GM10266 (cell line): ENCODE measurements at regions not wholly inside any gene's neighbourhood (a gene's known extent, or its start where the extent isn't known, plus 50 kb on each side); places are given as distances from the start of the nearest gene placed in this dataset.
"Not testable (repeated sequence)": the region's sequence is repeated elsewhere in the genome, so short reads cannot be mapped to it uniquely, and the experiment has no call there.

Experiments
- DNase-seq: peaks from one replicate; pipeline ENCODE4 v3.0.0; 2012; ENCODE audit errors: extremely low spot score
- CTCF ChIP-seq: IDR thresholded peaks from 2 replicates; pipeline ENCODE4 v1.5.1; 2012; ENCODE audit warnings: mild to moderate bottlenecking, low read depth; ENCODE audit not compliant: control insufficient read depth, insufficient read depth; ENCODE audit errors: missing control alignments

GRCh38 chr11:56846631-56847576 is 98.4 kb upstream of the OR9G4 start:
- no peak for TF ChIP-seq CTCF
- no peak for DNase-seq

GRCh38 chr11:56845121-56845732 is 96.7 kb upstream of the OR9G4 start:
- TF ChIP-seq CTCF, result no peak
- DNase-seq, result no peak

- no peak for TF ChIP-seq CTCF
Observed at GRCh38 chr11:56843816-56844215, 95.3 kb upstream of the OR9G4 start.

GRCh38 chr11:56842814-56843794 is 94.6 kb upstream of the OR9G4 start:
- no peak for TF ChIP-seq CTCF
- DNase-seq, result no peak

More at GRCh38 chr11:56843816-56844215, 95.3 kb upstream of the OR9G4 start:
- DNase-seq, result no peak

GRCh38 chr11:56841210-56841810 is 92.8 kb upstream of the OR9G4 start:
- peak; percentile 39 for DNase-seq
- peak; percentile 63 for TF ChIP-seq CTCF

- DNase-seq, result not testable (repeated sequence)
Observed at GRCh38 chr11:56827357-56827756, 78.9 kb upstream of the OR9G4 start.

GRCh38 chr11:56819916-56820315 is 71.4 kb upstream of the OR9G4 start:
- no peak for DNase-seq
- TF ChIP-seq CTCF, result no peak
